PC-3 (cell line): ENCODE measurements at regions not wholly inside any gene's neighbourhood (a gene's known extent, or its start where the extent isn't known, plus 50 kb on each side); places are given as distances from the start of the nearest gene placed in this dataset.

Source experiments
- CTCF ChIP-seq: fragments of 300-600 bp; sonication (generic); conservative IDR thresholded peaks from 2 replicates; pipeline ENCODE4 v1.5.1; 2017; ENCODE audit warnings: antibody characterized with exemption, low read depth, mild to moderate bottlenecking, low read length
- EZH2phosphoT487 ChIP-seq: fragments of 300-600 bp; sonication (generic); IDR thresholded peaks from 2 replicates; pipeline ENCODE4 v1.6.1; 2018; ENCODE audit warnings: mild to moderate bottlenecking, antibody characterized with exemption, low read length, borderline replicate concordance

- TF ChIP-seq CTCF (no peak), EZH2phosphoT487 (no peak)
Measured at GRCh38 chr18:78649421-78649820, 330.2 kb upstream of the SALL3 start.
